Lower leg skin (tissue), 3 donors: ENCODE measurements at regions not wholly inside any gene's neighbourhood (a gene's known extent, or its start where the extent isn't known, plus 50 kb on each side); places are given as distances from the start of the nearest gene placed in this dataset.

Source experiments
- POLR2A ChIP-seq, 2 donors: fragments of 450-650 bp; IDR thresholded peaks; one replicate each; pipeline ENCODE4 v1.6.1; 2016 to 2017; ENCODE audit warnings: antibody characterized with exemption in 2 of 2, mild to moderate bottlenecking in 1 of 2, moderate library complexity in 1 of 2
- TF ChIP-seq, protein P1 (sequence below), 3 donors: fragments of 450-650 bp; IDR thresholded peaks; one replicate each; pipeline ENCODE4 v1.5.1; 2016; ENCODE audit warnings: antibody characterized with exemption in 3 of 3, mild to moderate bottlenecking in 3 of 3, moderate library complexity in 2 of 3

DNA sequence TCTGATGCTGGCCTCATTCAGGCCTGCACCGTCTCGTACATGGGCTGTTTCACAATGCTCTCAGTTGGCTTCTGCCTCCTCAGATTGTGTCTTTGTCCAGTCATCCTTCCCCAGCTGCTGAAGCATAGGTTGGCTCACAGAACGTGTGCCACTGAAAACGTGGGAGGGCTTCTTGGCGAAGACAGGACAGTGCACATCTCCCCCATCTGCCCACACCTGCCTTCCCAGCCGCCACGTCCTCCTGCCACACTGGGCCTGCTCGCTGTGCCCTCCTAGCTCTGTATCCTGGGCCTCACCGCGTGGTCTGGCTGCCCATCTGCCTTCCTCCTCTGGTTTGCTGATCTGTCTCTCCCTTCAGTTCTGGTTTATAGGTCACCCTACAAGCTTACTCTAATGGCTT lies 230.0 kb upstream of the TOPAZ1 start:
- TF ChIP-seq, protein P1, sequence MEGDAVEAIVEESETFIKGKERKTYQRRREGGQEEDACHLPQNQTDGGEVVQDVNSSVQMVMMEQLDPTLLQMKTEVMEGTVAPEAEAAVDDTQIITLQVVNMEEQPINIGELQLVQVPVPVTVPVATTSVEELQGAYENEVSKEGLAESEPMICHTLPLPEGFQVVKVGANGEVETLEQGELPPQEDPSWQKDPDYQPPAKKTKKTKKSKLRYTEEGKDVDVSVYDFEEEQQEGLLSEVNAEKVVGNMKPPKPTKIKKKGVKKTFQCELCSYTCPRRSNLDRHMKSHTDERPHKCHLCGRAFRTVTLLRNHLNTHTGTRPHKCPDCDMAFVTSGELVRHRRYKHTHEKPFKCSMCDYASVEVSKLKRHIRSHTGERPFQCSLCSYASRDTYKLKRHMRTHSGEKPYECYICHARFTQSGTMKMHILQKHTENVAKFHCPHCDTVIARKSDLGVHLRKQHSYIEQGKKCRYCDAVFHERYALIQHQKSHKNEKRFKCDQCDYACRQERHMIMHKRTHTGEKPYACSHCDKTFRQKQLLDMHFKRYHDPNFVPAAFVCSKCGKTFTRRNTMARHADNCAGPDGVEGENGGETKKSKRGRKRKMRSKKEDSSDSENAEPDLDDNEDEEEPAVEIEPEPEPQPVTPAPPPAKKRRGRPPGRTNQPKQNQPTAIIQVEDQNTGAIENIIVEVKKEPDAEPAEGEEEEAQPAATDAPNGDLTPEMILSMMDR (IDR thresholded peaks at IDR 0.05) = no peak
- no peak for TF ChIP-seq POLR2A (IDR thresholded peaks at IDR 0.05)
